ENCODE measurements at regions not wholly inside any gene's neighbourhood (a gene's known extent, or its start where the extent isn't known, plus 50 kb on each side); places are given as distances from the start of the nearest gene placed in this dataset.

GRCh38 chr4:65960751-65961150 lies 290.5 kb upstream of the EPHA5 start:
- TF ChIP-seq CTCF (IDR thresholded peaks at IDR 0.05) (no peak), POLR2A (IDR thresholded peaks at IDR 0.05) (no peak)

Measured in uterus (tissue), 2 donors.